SU-DHL-6 (cell line): ENCODE measurements at regions not wholly inside any gene's neighbourhood (a gene's known extent, or its start where the extent isn't known, plus 50 kb on each side); places are given as distances from the start of the nearest gene placed in this dataset.

Experiments used
- H2AFZ ChIP-seq: fragments of 200-600 bp; sonication (generic); 2 replicates; pipeline ENCODE4 v1.6.1; 2014; ENCODE audit warnings: low read depth, mild to moderate bottlenecking, moderate library complexity, mixed read lengths, antibody characterized with exemption, low read length; ENCODE audit not compliant: severe bottlenecking
- H3F3A ChIP-seq: fragments of 200-600 bp; shearing (Covaris generic); 2 replicates; pipeline ENCODE4 v1.6.0; 2016; ENCODE audit warnings: antibody characterized with exemption, mild to moderate bottlenecking; ENCODE audit not compliant: insufficient read depth
- H3K27ac ChIP-seq: fragments of 200-600 bp; sonication (generic); 2 replicates; pipeline ENCODE4 v1.5.1; 2016; ENCODE audit warnings: low read depth, mild to moderate bottlenecking, low read length, moderate library complexity, mixed read lengths
- H3K27me3 ChIP-seq: fragments of 200-600 bp; sonication (generic), shearing (Covaris generic); 2 replicates; pipeline ENCODE4 v1.6.0; 2014; ENCODE audit warnings: mild to moderate bottlenecking, low read length
- H3K36me3 ChIP-seq: fragments of 200-600 bp; sonication (generic); 2 replicates; pipeline ENCODE4 v1.6.1; 2014; ENCODE audit warnings: mild to moderate bottlenecking, low read length, mixed read lengths
- H3K4me2 ChIP-seq: fragments of 300-600, 200-600 bp; shearing (Covaris generic), sonication (generic); 2 replicates; pipeline ENCODE4 v1.6.0; 2014; ENCODE audit warnings: low read length, low read depth, mild to moderate bottlenecking; ENCODE audit not compliant: poor library complexity, severe bottlenecking
- H3K4me3 ChIP-seq: fragments of 200-600 bp; sonication (generic); 2 replicates; pipeline ENCODE4 v1.5.1; 2014; ENCODE audit warnings: antibody characterized with exemption, low read length, mild to moderate bottlenecking, mixed read lengths; ENCODE audit not compliant: insufficient read depth, poor library complexity, severe bottlenecking
- H3K79me2 ChIP-seq: fragments of 200-600 bp; sonication (generic); 2 replicates; pipeline ENCODE4 v1.6.1; 2014; ENCODE audit warnings: mild to moderate bottlenecking, low read length, moderate library complexity; ENCODE audit not compliant: insufficient read depth
- H3K9ac ChIP-seq: fragments of 200-600 bp; sonication (generic); 2 replicates; pipeline ENCODE4 v1.7.0; 2014; ENCODE audit warnings: mild to moderate bottlenecking, low read length
- H3K9me2 ChIP-seq: fragments of 200-600 bp; sonication (generic); replicated peaks from 2 replicates; pipeline ENCODE4 v1.6.1; 2014; ENCODE audit warnings: low read length; ENCODE audit not compliant: insufficient read depth
- H3K9me3 ChIP-seq: fragments of 200-600 bp; sonication (generic); 2 replicates; pipeline ENCODE4 v1.6.1; 2014; ENCODE audit warnings: low read length, mixed read lengths; ENCODE audit not compliant: insufficient read depth
- H4K20me1 ChIP-seq: fragments of 200-600 bp; sonication (generic); 2 replicates; pipeline ENCODE4 v1.6.1; 2014; ENCODE audit warnings: low read depth, mild to moderate bottlenecking, antibody characterized with exemption, low read length, moderate library complexity, mixed read lengths
- CTCF ChIP-seq: fragments of 200-600 bp; sonication (generic); IDR thresholded peaks from one replicate; pipeline ENCODE4 v1.5.1; 2017; ENCODE audit warnings: antibody characterized with exemption, mild to moderate bottlenecking, low read length, moderate library complexity; ENCODE audit not compliant: insufficient read depth, poor library complexity, severe bottlenecking
- EZH2phosphoT487 ChIP-seq: fragments of 200-600 bp; sonication (generic), shearing (Covaris generic); conservative IDR thresholded peaks from 2 replicates; pipeline ENCODE4 v1.6.1; 2018; ENCODE audit warnings: mild to moderate bottlenecking, antibody characterized with exemption, low read length, moderate library complexity, mixed read lengths

- TF ChIP-seq CTCF = no peak
- H3K27ac ChIP-seq = no peak overlapping the region
- H3K9me3 ChIP-seq = no peaks in the 10 kb centered on the region
- no peaks in the 10 kb centered on the region for H3F3A ChIP-seq
- H2AFZ ChIP-seq = no peak overlapping the region
- no peaks in the 10 kb centered on the region for H3K79me2 ChIP-seq
- H3K9ac ChIP-seq = no peak overlapping the region
- no peaks in the 10 kb centered on the region for H3K36me3 ChIP-seq
- H3K4me3 ChIP-seq = no peak overlapping the region
- no peak overlapping the region for H3K4me2 ChIP-seq
- no peaks in the 10 kb centered on the region for H4K20me1 ChIP-seq
- no peaks in the 10 kb centered on the region for H3K9me2 ChIP-seq
- H3K27me3 ChIP-seq = no peaks in the 10 kb centered on the region
Observed at GRCh38 chr11:87967459-87967858, 207.8 kb downstream of the RAB38 start.

GRCh38 chr11:87966694-87967093 is 208.5 kb downstream of the RAB38 start:
- Histone ChIP-seq H3K79me2 (no peaks in the 10 kb centered on the region), H3K9ac (no peak overlapping the region), H3K27me3 (no peaks in the 10 kb centered on the region), H2AFZ (no peak overlapping the region), H3K36me3 (no peaks in the 10 kb centered on the region), H3F3A (no peaks in the 10 kb centered on the region), H3K4me2 (no peak overlapping the region), H4K20me1 (no peaks in the 10 kb centered on the region), H3K9me2 (no peaks in the 10 kb centered on the region), H3K4me3 (no peak overlapping the region), H3K9me3 (no peaks in the 10 kb centered on the region), H3K27ac (no peak overlapping the region)
- TF ChIP-seq EZH2phosphoT487 = no peak
- TF ChIP-seq CTCF = no peak

GRCh38 chr11:87966216-87966615 is 209.0 kb downstream of the RAB38 start:
- Histone ChIP-seq H3K79me2 (no peaks in the 10 kb centered on the region), H3K36me3 (no peaks in the 10 kb centered on the region), H3K27me3 (no peaks in the 10 kb centered on the region), H2AFZ (no peak overlapping the region), H3F3A (no peaks in the 10 kb centered on the region), H3K4me3 (no peak overlapping the region), H3K4me2 (no peak overlapping the region), H4K20me1 (no peaks in the 10 kb centered on the region), H3K9me3 (no peaks in the 10 kb centered on the region), H3K27ac (no peak overlapping the region), H3K9me2 (no peaks in the 10 kb centered on the region), H3K9ac (no peak overlapping the region)
- TF ChIP-seq CTCF = no peak
- TF ChIP-seq EZH2phosphoT487 = no peak

GRCh38 chr11:87961606-87962005 is 213.6 kb downstream of the RAB38 start:
- no peaks in the 10 kb centered on the region for H3K27me3 ChIP-seq

More at GRCh38 chr11:87961606-87962005, 213.6 kb downstream of the RAB38 start:
- Histone ChIP-seq H3K9ac (no peak overlapping the region), H3K27ac (no peak overlapping the region), H2AFZ (no peak overlapping the region), H3K9me2 (no peaks in the 10 kb centered on the region), H4K20me1 (no peaks in the 10 kb centered on the region), H3K79me2 (no peaks in the 10 kb centered on the region), H3F3A (no peaks in the 10 kb centered on the region), H3K9me3 (no peaks in the 10 kb centered on the region), H3K4me3 (no peak overlapping the region), H3K36me3 (no peaks in the 10 kb centered on the region), H3K4me2 (no peak overlapping the region)
- TF ChIP-seq EZH2phosphoT487 (no peak), CTCF (no peak)
